ENCODE measurements at regions not wholly inside any gene's neighbourhood (a gene's known extent, or its start where the extent isn't known, plus 50 kb on each side); places are given as distances from the start of the nearest gene placed in this dataset.
"Not testable (repeated sequence)": the region's sequence is repeated elsewhere in the genome, so short reads cannot be mapped to it uniquely, and the experiment has no call there.

- no peaks in the 10 kb centered on the region for H3K27me3 ChIP-seq (ENCODE audit: low read depth, low read length)
- H3K9me3 ChIP-seq (ENCODE audit: insufficient read depth, low read length): no peaks in the 10 kb centered on the region
- no peak overlapping the region for H3K27ac ChIP-seq (ENCODE audit: low read length)
- H2AFZ ChIP-seq (ENCODE audit: low read depth, low read length): no peak overlapping the region
- H4K20me1 ChIP-seq (ENCODE audit: insufficient read depth, low read length): no peaks in the 10 kb centered on the region
- no peak overlapping the region for H3K9ac ChIP-seq (ENCODE audit: low read length)
- no peak overlapping the region for H3K4me3 ChIP-seq (ENCODE audit: low read length)
- H3K4me1 ChIP-seq (ENCODE audit: low read length): no peaks in the 10 kb centered on the region
- no peaks in the 10 kb centered on the region for H3K36me3 ChIP-seq (replicated peaks; ENCODE audit: low read depth, low read length)
- H3K4me2 ChIP-seq (ENCODE audit: low read length): no peak overlapping the region
- no peaks in the 10 kb centered on the region for H3K79me2 ChIP-seq (ENCODE audit: low read length)
- TF ChIP-seq EZH2phosphoT487 (IDR thresholded peaks at IDR 0.05; ENCODE audit: low read depth) (no peak), CTCF (IDR thresholded peaks at IDR 0.05; ENCODE audit: low read depth, low read length) (no peak)
Observed at GRCh38 chr2:174673876-174674275, 76.3 kb upstream of the WIPF1 start.

DNA sequence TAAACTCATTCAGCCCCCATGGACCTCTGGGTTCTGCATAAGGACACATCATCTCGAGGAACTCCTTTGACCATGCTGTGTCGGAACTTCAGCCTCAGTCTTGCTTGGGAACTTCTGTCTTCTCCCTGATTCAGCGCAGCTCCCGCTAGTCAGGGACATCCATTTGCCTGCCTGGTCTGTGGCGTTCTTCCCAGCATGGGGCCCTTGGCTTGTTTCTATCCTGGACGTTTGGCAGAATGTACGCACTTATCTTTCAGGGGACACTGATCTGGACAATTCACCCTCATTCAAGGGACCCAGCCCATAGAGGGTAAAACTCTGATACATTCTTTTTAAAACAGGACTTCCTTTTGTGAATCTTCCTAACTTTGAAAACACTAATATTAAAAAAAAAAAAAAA, 75.8 kb upstream of the WIPF1 start:
- Histone ChIP-seq H3K9ac (ENCODE audit: low read length) (no peak overlapping the region), H3K4me3 (ENCODE audit: low read length) (no peak overlapping the region)

GRCh38 chr2:174671532-174671931, 73.9 kb upstream of the WIPF1 start:
- not testable (repeated sequence) for H3K9ac ChIP-seq (ENCODE audit: low read length); H3K9me3 ChIP-seq (ENCODE audit: insufficient read depth, low read length); H3K27me3 ChIP-seq (ENCODE audit: low read depth, low read length); H3K4me1 ChIP-seq (ENCODE audit: low read length); H3K79me2 ChIP-seq (ENCODE audit: low read length); H2AFZ ChIP-seq (ENCODE audit: low read depth, low read length); H3K36me3 ChIP-seq (replicated peaks; ENCODE audit: low read depth, low read length); H3K4me2 ChIP-seq (ENCODE audit: low read length); H3K4me3 ChIP-seq (ENCODE audit: low read length); H3K27ac ChIP-seq (ENCODE audit: low read length); H4K20me1 ChIP-seq (ENCODE audit: insufficient read depth, low read length)

More for the DNA sequence above, 75.8 kb upstream of the WIPF1 start:
- no peak overlapping the region for H2AFZ ChIP-seq (ENCODE audit: low read depth, low read length)
- H3K27me3 ChIP-seq (ENCODE audit: low read depth, low read length): no peaks in the 10 kb centered on the region
- H3K36me3 ChIP-seq (replicated peaks; ENCODE audit: low read depth, low read length): no peaks in the 10 kb centered on the region
- no peak overlapping the region for H3K27ac ChIP-seq (ENCODE audit: low read length)
- no peaks in the 10 kb centered on the region for H3K4me1 ChIP-seq (ENCODE audit: low read length)
- H3K4me2 ChIP-seq (ENCODE audit: low read length): no peak overlapping the region
- no peaks in the 10 kb centered on the region for H3K79me2 ChIP-seq (ENCODE audit: low read length)
- no peaks in the 10 kb centered on the region for H4K20me1 ChIP-seq (ENCODE audit: insufficient read depth, low read length)
- TF ChIP-seq CTCF (IDR thresholded peaks at IDR 0.05; ENCODE audit: low read depth, low read length) (no peak), EZH2phosphoT487 (IDR thresholded peaks at IDR 0.05; ENCODE audit: low read depth) (no peak)
- H3K9me3 ChIP-seq (ENCODE audit: insufficient read depth, low read length): no peaks in the 10 kb centered on the region

- no peak for TF ChIP-seq CTCF (IDR thresholded peaks at IDR 0.05; ENCODE audit: low read depth, low read length)
- TF ChIP-seq EZH2phosphoT487 (IDR thresholded peaks at IDR 0.05; ENCODE audit: low read depth): no peak
- Histone ChIP-seq H3K9ac (ENCODE audit: low read length) (no peak overlapping the region), H3K9me3 (ENCODE audit: insufficient read depth, low read length) (no peaks in the 10 kb centered on the region), H3K4me3 (ENCODE audit: low read length) (no peak overlapping the region), H3K4me1 (ENCODE audit: low read length) (no peaks in the 10 kb centered on the region), H3K4me2 (ENCODE audit: low read length) (no peak overlapping the region), H3K36me3 (replicated peaks; ENCODE audit: low read depth, low read length) (no peaks in the 10 kb centered on the region), H3K27ac (ENCODE audit: low read length) (no peak overlapping the region), H4K20me1 (ENCODE audit: insufficient read depth, low read length) (no peaks in the 10 kb centered on the region), H3K79me2 (ENCODE audit: low read length) (no peaks in the 10 kb centered on the region), H3K27me3 (ENCODE audit: low read depth, low read length) (no peaks in the 10 kb centered on the region), H2AFZ (ENCODE audit: low read depth, low read length) (no peak overlapping the region)
Observed at GRCh38 chr2:174670446-174670845, 72.8 kb upstream of the WIPF1 start.

- Histone ChIP-seq H3K36me3 (replicated peaks; ENCODE audit: low read depth, low read length) (no peaks in the 10 kb centered on the region), H3K4me1 (ENCODE audit: low read length) (peaks cover 2% of the 10 kb centered on the region), H3K4me3 (ENCODE audit: low read length) (no peak overlapping the region), H3K9me3 (ENCODE audit: insufficient read depth, low read length) (no peaks in the 10 kb centered on the region), H3K9ac (ENCODE audit: low read length) (no peak overlapping the region), H3K79me2 (ENCODE audit: low read length) (no peaks in the 10 kb centered on the region), H3K27ac (ENCODE audit: low read length) (no peak overlapping the region), H4K20me1 (ENCODE audit: insufficient read depth, low read length) (no peaks in the 10 kb centered on the region), H3K4me2 (ENCODE audit: low read length) (no peak overlapping the region), H3K27me3 (ENCODE audit: low read depth, low read length) (no peaks in the 10 kb centered on the region), H2AFZ (ENCODE audit: low read depth, low read length) (no peak overlapping the region)
- no peak for TF ChIP-seq EZH2phosphoT487 (IDR thresholded peaks at IDR 0.05; ENCODE audit: low read depth)
- no peak for TF ChIP-seq CTCF (IDR thresholded peaks at IDR 0.05; ENCODE audit: low read depth, low read length)
Observed at GRCh38 chr2:174669336-174669735, 71.7 kb upstream of the WIPF1 start.
